Heart right ventricle (tissue), 16 donors: ENCODE measurements at regions not wholly inside any gene's neighbourhood (a gene's known extent, or its start where the extent isn't known, plus 50 kb on each side); places are given as distances from the start of the nearest gene placed in this dataset.
"Not testable (repeated sequence)": the region's sequence is repeated elsewhere in the genome, so short reads cannot be mapped to it uniquely, and the experiment has no call there.

Experiments used
- ATAC-seq, 8 donors: fragments of 200-7000 bp; cut with Tn5 transposase; one replicate each; pipeline ENCODE4 v1.9.1; 2020; ENCODE audit warnings: mild to moderate bottlenecking in 8 of 8, moderate library complexity in 8 of 8, moderate number of reproducible peaks in 1 of 8
- DNase-seq, 2 donors: peaks; one replicate each; pipeline ENCODE4 v3.0.0-alpha.2; 2020
- H3K27ac ChIP-seq, 10 donors: fragments of 200-600 bp; sonication (generic) in 2 of 10; one replicate each; pipeline versions ENCODE4 v1.5.0 to v1.8.0; 2020 to 2022; ENCODE audit warnings: mild to moderate bottlenecking in 3 of 10
- H3K27me3 ChIP-seq, 7 donors: fragments of 200-600 bp; one replicate each; pipeline ENCODE4 v1.8.0; 2021 to 2022; ENCODE audit warnings: mild to moderate bottlenecking in 2 of 7
- H3K36me3 ChIP-seq, 9 donors: fragments of 200-600 bp; sonication (generic) in 1 of 9; one replicate each; pipeline versions ENCODE4 v1.5.0 to v1.8.0; 2020 to 2022; ENCODE audit warnings: mild to moderate bottlenecking in 2 of 9
- H3K4me1 ChIP-seq, 9 donors: fragments of 200-600 bp; sonication (generic) in 1 of 9; one replicate each; pipeline versions ENCODE4 v1.5.0 to v1.8.0; 2020 to 2022; ENCODE audit warnings: mild to moderate bottlenecking in 4 of 9
- H3K4me3 ChIP-seq, 10 donors: fragments of 200-600 bp; sonication (generic) in 2 of 10; one replicate each; pipeline versions ENCODE4 v1.5.0 to v1.8.0; 2020 to 2022; ENCODE audit warnings: mild to moderate bottlenecking in 7 of 10, moderate library complexity in 2 of 10
- H3K9me3 ChIP-seq, 11 donors: fragments of 200-600 bp in 10 of 11; sonication (generic) in 2 of 11; one replicate each; pipeline versions ENCODE4 v1.5.0 to v1.8.0; 2013 to 2022; ENCODE audit warnings: mild to moderate bottlenecking in 2 of 11, control low read depth in 1 of 11, moderate library complexity in 1 of 11
- CTCF ChIP-seq, 9 donors: fragments of 200-600 bp; sonication (generic) in 2 of 9; IDR thresholded peaks; one replicate each; pipeline versions ENCODE4 v1.5.0 to v1.8.0; 2021 to 2022; ENCODE audit warnings: antibody characterized with exemption in 9 of 9, mild to moderate bottlenecking in 5 of 9, moderate library complexity in 1 of 9
- WGBS, 2 donors: extraction: QIAGEN DNeasy Blood & Tissue Kit; methylation state at CpG; one replicate each; pipeline ENCODE4 v1.1.7; 2013; ENCODE audit warnings: inconsistent platforms in 1 of 2; 5-methylcytosine and 5-hydroxymethylcytosine counted together
- intact Hi-C, 10 donors: fragments of 100-400 bp; cut with DNase I; formaldehyde crosslinking; loops; one replicate each; pipeline versions ENCODE4 v1.11.1 to v1.14.2; 2022
- donor health status: Arrhythmogenic right ventricular cardiomyopathy.
- donor health status: ischemic (EF 13 %, LVEDD 7.1; RV severe dilation, severe dysfunction).
- donor health status: healthy with polysubstance abuse.
- donor health status: DM: no; HTN: yes; CAD: no.
- donor health status: DM: no; HTN: no; CAD: no.
- donor health status: ischemic (EF 25% LVEDD 6.9; RV normal size, moderate dysfunction).
- donor health status: ischemic (EF 25% LVEDD 5.7; RV mildly dilated, moderate dysfunction).
- donor health status: healthy.
- donor health status: DM: yes; HTN: yes; CAD: no.
- donor health status: Ischemic cardiomyopathy.
- donor health status: ischemic (EF 35%, LVEDD 5.7; RV mildly dilated, moderate dysfunction).
- donor health status: nonischemic (EF 11% LVEDD 7.7; RV severe dilation, severe dysfunction).
- donor health status: DM: yes; HTN: yes; CAD: no.
- donor health status: PGD.
- donor health status: ischemic (EF 29% LVEDD 5.4; RV normal size, mild dysfunction).
- donor health status: nonischemic (EF 23%, LVEDD 6.1; RV moderate dilation, normal function).

GRCh38 chr9:62802719-62803079 is 1612.9 kb downstream of the SPATA31A7 start:
- DNase-seq, ATAC-seq, H3K9me3 ChIP-seq, H3K36me3 ChIP-seq, intact Hi-C loops: not testable (repeated sequence)
- peaks cover 2 to 42% (median 34%) of the 10 kb centered on the region in 9 donors for H3K4me1 ChIP-seq
- peak in 2 of 9 donors; percentile 0 to 8 for TF ChIP-seq CTCF (IDR thresholded peaks at IDR 0.05)
- peak overlapping the region; percentile 36 to 68 (median 58) for H3K4me3 ChIP-seq
- H3K27ac ChIP-seq: peak overlapping the region in 9 of 10 donors; percentile 40 to 95 (median 87)
- peaks cover 0 to 75% (median 69%) of the 10 kb centered on the region in 7 donors for H3K27me3 ChIP-seq
- WGBS, 2 donors: 14 to 17% methylated on average over 9 of the region's 9 CpGs

GRCh38 chr9:62803099-62803498 is 1613.3 kb downstream of the SPATA31A7 start:
- ATAC-seq, H3K9me3 ChIP-seq, intact Hi-C loops, DNase-seq, H3K36me3 ChIP-seq: not testable (repeated sequence)
- H3K27me3 ChIP-seq: peaks cover 0 to 79% (median 69%) of the 10 kb centered on the region in 7 donors
- H3K27ac ChIP-seq: peak overlapping the region in 2 of 10 donors; percentile 93 to 95
- H3K4me3 ChIP-seq: peak overlapping the region in 6 of 10 donors; percentile 52 to 68 (median 63)
- peaks cover 2 to 42% (median 34%) of the 10 kb centered on the region in 9 donors for H3K4me1 ChIP-seq
- WGBS, 2 donors: 56 to 65% methylated on average over 2 of the region's 2 CpGs

GRCh38 chr9:62804314-62804713 is 1614.5 kb downstream of the SPATA31A7 start:
- ATAC-seq, H3K9me3 ChIP-seq, H3K36me3 ChIP-seq, H3K27ac ChIP-seq, intact Hi-C loops, H3K4me3 ChIP-seq, DNase-seq: not testable (repeated sequence)
- Histone ChIP-seq H3K4me1 (peaks cover 0 to 36% (median 27%) of the 10 kb centered on the region in 9 donors), H3K27me3 (peaks cover 0 to 73% (median 62%) of the 10 kb centered on the region in 7 donors)
- 39 to 53% methylated on average over 1 of the region's 1 CpG for WGBS, 2 donors

GRCh38 chr9:62807424-62807823 is 1617.6 kb downstream of the SPATA31A7 start:
- H3K4me3 ChIP-seq, H3K27ac ChIP-seq, intact Hi-C loops, ATAC-seq, H3K9me3 ChIP-seq, H3K36me3 ChIP-seq, DNase-seq: not testable (repeated sequence)
- 31 to 42% methylated on average over 3 of the region's 3 CpGs for WGBS, 2 donors
- Histone ChIP-seq H3K4me1 (peaks cover 0 to 11% (median 3%) of the 10 kb centered on the region in 9 donors), H3K27me3 (peaks cover 0 to 42% (median 35%) of the 10 kb centered on the region in 7 donors)

GRCh38 chr9:62808081-62808480 is 1618.2 kb downstream of the SPATA31A7 start:
- H3K4me1 ChIP-seq, H3K36me3 ChIP-seq, DNase-seq, ATAC-seq, H3K27ac ChIP-seq, intact Hi-C loops, H3K4me3 ChIP-seq, H3K9me3 ChIP-seq: not testable (repeated sequence)
- H3K27me3 ChIP-seq: peaks cover 0 to 38% (median 31%) of the 10 kb centered on the region in 7 donors
- WGBS, 2 donors: 54 to 55% methylated on average over 3 of the region's 3 CpGs

GRCh38 chr9:62810318-62810717 is 1620.5 kb downstream of the SPATA31A7 start:
- DNase-seq, H3K27ac ChIP-seq, H3K36me3 ChIP-seq, H3K9me3 ChIP-seq, intact Hi-C loops, H3K4me1 ChIP-seq, H3K4me3 ChIP-seq, ATAC-seq: not testable (repeated sequence)
- H3K27me3 ChIP-seq: peaks cover 0 to 29% (median 12%) of the 10 kb centered on the region in 7 donors
- 70 to 74% methylated on average over 6 of the region's 6 CpGs for WGBS, 2 donors

GRCh38 chr9:62810811-62811315 is 1621.0 kb downstream of the SPATA31A7 start:
- H3K4me3 ChIP-seq, H3K27ac ChIP-seq, DNase-seq, intact Hi-C loops, ATAC-seq, H3K36me3 ChIP-seq, H3K9me3 ChIP-seq, H3K4me1 ChIP-seq: not testable (repeated sequence)
- 78 to 83% methylated on average over 5 of the region's 5 CpGs for WGBS, 2 donors
- H3K27me3 ChIP-seq: peaks cover 0 to 25% (median 8%) of the 10 kb centered on the region in 7 donors

- peaks cover 0 to 23% (median 4%) of the 10 kb centered on the region in 7 donors for H3K27me3 ChIP-seq
- H3K4me3 ChIP-seq, DNase-seq, H3K4me1 ChIP-seq, intact Hi-C loops, H3K36me3 ChIP-seq, H3K27ac ChIP-seq, ATAC-seq: not testable (repeated sequence)
- 40 to 62% methylated on average over 1 of the region's 1 CpG for WGBS, 2 donors
- peaks cover 0 to 12% (median 3%) of the 10 kb centered on the region in 11 donors for H3K9me3 ChIP-seq
These were observed 1625.6 kb downstream of the SPATA31A7 start for GRCh38 chr9:62815436-62815835.

- intact Hi-C loops, ATAC-seq, DNase-seq, H3K36me3 ChIP-seq, H3K4me3 ChIP-seq, H3K4me1 ChIP-seq: not testable (repeated sequence)
- Histone ChIP-seq H3K9me3 (peaks cover 0 to 12% (median 3%) of the 10 kb centered on the region in 11 donors), H3K27me3 (peaks cover 0 to 16% (median 4%) of the 10 kb centered on the region in 7 donors), H3K27ac (peak overlapping the region in 5 of 10 donors; percentile 11 to 67 (median 38))
These were observed 1626.5 kb downstream of the SPATA31A7 start for GRCh38 chr9:62816331-62816730.

- H3K4me3 ChIP-seq, DNase-seq, H3K36me3 ChIP-seq, intact Hi-C loops, H3K4me1 ChIP-seq, ATAC-seq: not testable (repeated sequence)
- peak overlapping the region in 3 of 10 donors; percentile 1 to 21 (median 17) for H3K27ac ChIP-seq
- peaks cover 0 to 12% (median 3%) of the 10 kb centered on the region in 11 donors for H3K9me3 ChIP-seq
- peaks cover 0 to 16% (median 4%) of the 10 kb centered on the region in 7 donors for H3K27me3 ChIP-seq
- 77 to 80% methylated on average over 1 of the region's 3 CpGs for WGBS, 2 donors
These were observed 1627.4 kb downstream of the SPATA31A7 start for GRCh38 chr9:62817214-62817613.
